ENCODE measurements at regions not wholly inside any gene's neighbourhood (a gene's known extent, or its start where the extent isn't known, plus 50 kb on each side); places are given as distances from the start of the nearest gene placed in this dataset.
"Not testable (repeated sequence)": the region's sequence is repeated elsewhere in the genome, so short reads cannot be mapped to it uniquely, and the experiment has no call there.

DNA sequence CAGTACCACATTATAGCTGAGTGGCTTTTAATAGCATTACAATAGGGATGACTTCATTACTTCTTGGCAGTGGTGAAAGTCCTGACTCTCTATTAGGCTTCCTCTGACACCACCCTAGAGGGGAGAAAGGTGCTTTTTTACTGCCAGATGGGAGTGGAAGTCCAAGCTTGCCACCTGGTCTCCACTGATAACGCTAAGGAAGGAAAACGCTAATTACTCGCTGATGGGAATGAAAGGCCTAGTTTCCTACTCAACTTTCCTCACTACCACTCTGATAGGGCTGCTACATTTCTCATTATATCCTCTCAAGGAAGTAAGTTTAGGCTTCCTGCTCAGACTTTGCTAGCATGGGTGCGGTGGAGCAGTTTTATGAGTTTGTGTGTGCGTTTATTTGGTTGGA lies 62.3 kb upstream of the PAGE3 start:
- DNase-seq: no peak

DNA sequence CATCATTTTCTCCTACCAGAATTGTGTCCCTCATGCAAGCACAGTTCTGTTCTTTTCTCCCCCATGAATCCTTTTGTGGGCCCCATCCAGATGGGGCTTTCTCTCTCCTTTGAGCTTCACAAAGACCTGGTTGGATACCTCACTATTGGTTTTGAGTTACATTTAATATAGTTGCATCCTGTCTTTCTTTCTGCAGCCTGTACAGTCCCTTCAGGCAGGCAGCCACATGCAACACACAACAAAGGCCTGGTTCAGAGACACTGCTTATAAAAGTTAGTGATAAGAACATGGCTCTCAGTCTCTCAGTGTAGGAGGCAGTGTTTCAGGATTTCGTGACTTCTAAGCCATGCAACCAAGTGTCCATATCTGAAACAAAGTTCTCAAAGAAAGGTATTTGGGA lies 70.6 kb upstream of the PAGE3 start:
- no peak for DNase-seq

- no peak for DNase-seq
Measured at GRCh38 chrX:55336176-55336575, 71.5 kb upstream of the PAGE3 start.

DNA sequence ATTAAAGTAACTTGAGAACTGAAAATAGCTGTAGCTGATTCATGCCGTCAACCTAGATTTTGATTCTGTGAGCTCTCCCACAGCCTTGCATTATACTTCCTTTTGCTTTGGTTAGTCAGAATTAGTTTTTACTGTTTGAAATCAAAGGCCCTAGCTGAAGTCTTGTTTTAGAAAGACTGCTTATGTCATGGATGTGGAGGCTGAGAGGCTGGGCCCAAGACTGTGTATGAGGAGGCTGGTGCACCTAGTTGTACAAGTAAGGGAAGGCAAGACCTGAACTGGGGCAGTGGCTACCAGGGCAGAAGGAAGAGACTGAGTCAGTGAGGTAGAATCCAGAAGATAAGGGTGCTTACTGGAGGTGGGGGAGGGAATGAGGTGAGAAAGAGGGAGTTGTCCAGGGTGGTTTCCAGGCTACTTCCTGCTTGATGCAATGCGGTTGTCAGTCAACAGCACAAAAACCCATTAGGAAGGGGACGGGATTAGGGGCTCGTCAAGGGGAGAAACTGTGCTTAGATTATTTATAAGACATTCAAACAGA lies 76.2 kb upstream of the PAGE3 start:
- DNase-seq: no peak

- DNase-seq: peak in 1 of 2 experiments; percentile 6
Measured at GRCh38 chrX:55342533-55343501, 78.1 kb upstream of the PAGE3 start.

- no peak for DNase-seq
Measured at GRCh38 chrX:55356609-55357008, 91.9 kb upstream of the PAGE3 start.

DNA sequence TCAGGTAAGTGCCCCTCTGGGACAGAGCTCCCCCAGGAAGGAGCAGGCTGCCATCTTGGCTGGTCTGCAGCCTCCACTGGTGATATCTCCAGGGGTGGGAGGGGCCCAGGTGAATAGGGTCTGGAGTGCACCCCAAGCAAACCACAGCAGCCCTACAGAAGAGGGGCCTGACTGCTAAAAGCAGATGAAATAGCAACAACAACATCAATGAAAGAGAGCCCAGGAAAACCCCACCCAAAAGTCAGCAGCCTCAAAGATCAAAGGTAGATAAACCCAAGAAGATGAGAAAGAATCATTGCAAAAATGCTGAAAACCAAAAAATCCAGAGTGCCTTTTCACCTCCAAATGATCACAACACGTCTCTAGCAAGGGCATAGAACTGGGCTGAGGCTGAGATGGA lies 92.5 kb upstream of the PAGE3 start:
- DNase-seq: no peak

DNA sequence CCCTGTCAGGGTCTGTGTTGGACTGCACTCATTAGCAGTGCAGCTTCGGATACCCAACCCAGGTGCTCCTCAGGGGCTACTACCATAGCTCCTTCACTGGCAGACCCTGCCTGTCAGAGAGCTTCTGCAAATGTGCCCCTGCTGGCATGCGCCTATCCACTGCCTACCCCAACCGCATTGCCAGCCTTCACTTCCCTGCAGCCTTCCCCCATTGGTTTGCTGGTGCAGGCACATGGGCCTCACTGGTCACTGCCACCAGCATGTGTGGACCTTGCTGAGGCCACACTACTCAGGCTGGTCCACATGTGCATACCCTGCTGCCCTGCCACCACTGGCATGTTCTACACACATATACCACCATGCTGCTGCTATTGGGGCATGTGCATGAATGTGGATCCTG lies 72.5 kb upstream of the MAGEH1 start:
- no peak for DNase-seq

DNA sequence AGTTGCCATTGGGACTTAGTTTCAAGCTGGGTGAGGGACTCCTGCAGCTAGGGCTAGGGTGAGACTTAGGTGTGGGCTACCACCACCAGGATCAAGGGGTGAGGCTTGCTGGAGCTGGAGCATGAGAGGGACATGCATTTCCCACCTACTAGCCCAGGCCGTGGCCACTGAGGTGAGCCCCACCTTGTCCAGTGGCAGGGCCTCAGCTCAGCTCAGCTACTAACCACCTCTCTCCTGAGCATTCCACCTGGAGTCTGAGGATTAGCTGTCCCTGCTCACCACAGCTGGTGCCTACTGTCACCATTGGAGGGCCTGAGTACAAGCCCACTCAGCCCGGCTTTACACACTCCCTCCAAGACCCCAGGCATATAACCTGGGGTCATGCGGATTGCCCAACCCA lies 62.6 kb upstream of the MAGEH1 start:
- no peak for DNase-seq

- not testable (repeated sequence) for DNase-seq
Measured at GRCh38 chrX:55396836-55397235, 55.1 kb upstream of the MAGEH1 start.
